Adrenal gland (tissue), 5 donors: ENCODE measurements at regions not wholly inside any gene's neighbourhood (a gene's known extent, or its start where the extent isn't known, plus 50 kb on each side); places are given as distances from the start of the nearest gene placed in this dataset.

Experiments
- POLR2A ChIP-seq, 2 donors: fragments of 450-650 bp; IDR thresholded peaks; one replicate each; pipeline ENCODE4 v1.6.1; 2017; ENCODE audit warnings: antibody characterized with exemption in 2 of 2, mild to moderate bottlenecking in 2 of 2, moderate library complexity in 1 of 2
- TF ChIP-seq, protein P1 (sequence below), 6 experiments: fragments of 450-650 bp in 4 of 6; fragments of 200-600 bp in 2 of 6; sonication (generic) in 1 of 6; IDR thresholded peaks; 1 replicate in 5 of 6; 2 replicates in 1 of 6; pipeline versions ENCODE4 v1.5.1 to v1.8.0; 2016 to 2021; ENCODE audit warnings: antibody characterized with exemption in 6 of 6, mild to moderate bottlenecking in 2 of 6, moderate library complexity in 1 of 6
- donor health status: DM: no; HTN: no; CAD: no.

DNA sequence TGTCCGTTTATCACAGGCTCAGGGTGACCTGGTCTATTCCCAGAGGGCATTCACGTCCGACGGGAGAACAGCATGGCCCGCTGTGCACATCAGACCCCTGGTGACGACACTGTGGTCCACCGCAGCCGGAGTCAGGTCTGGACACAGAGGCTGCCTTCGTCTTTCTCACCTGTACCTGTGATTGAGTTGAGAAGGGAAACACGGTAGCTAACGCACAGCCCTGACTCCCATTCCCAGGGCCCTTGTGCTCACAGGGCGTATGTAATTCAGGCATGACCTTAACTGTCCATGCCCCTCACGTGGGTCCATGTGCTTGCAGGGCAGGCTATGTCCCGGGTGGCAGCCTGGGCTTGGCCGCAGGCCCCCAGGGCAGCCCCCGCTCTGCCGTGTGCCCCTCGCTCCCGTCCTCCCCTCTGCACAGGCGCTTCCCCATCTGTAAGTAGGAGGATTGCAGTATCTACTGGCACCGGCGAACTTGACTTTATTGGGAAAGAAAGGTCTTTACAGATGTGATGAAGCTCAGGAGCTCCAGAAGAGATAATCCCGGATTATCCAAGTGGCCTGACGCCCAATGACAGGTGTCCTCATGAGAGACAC lies 221.3 kb upstream of the TCERG1L start:
- TF ChIP-seq, protein P1, sequence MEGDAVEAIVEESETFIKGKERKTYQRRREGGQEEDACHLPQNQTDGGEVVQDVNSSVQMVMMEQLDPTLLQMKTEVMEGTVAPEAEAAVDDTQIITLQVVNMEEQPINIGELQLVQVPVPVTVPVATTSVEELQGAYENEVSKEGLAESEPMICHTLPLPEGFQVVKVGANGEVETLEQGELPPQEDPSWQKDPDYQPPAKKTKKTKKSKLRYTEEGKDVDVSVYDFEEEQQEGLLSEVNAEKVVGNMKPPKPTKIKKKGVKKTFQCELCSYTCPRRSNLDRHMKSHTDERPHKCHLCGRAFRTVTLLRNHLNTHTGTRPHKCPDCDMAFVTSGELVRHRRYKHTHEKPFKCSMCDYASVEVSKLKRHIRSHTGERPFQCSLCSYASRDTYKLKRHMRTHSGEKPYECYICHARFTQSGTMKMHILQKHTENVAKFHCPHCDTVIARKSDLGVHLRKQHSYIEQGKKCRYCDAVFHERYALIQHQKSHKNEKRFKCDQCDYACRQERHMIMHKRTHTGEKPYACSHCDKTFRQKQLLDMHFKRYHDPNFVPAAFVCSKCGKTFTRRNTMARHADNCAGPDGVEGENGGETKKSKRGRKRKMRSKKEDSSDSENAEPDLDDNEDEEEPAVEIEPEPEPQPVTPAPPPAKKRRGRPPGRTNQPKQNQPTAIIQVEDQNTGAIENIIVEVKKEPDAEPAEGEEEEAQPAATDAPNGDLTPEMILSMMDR (IDR thresholded peaks at IDR 0.05) = no peak
- TF ChIP-seq POLR2A (IDR thresholded peaks at IDR 0.05) = no peak
